ENCODE measurements at regions not wholly inside any gene's neighbourhood (a gene's known extent, or its start where the extent isn't known, plus 50 kb on each side); places are given as distances from the start of the nearest gene placed in this dataset.

GRCh38 chr1:239886266-239886665 lies 205.4 kb upstream of the FMN2 start:
- DNase-seq (ENCODE audit: low spot score): no peak

GRCh38 chr1:239888639-239889038 lies 203.0 kb upstream of the FMN2 start:
- DNase-seq (ENCODE audit: low spot score): no peak

GRCh38 chr1:239891621-239892358 lies 199.9 kb upstream of the FMN2 start:
- DNase-seq (ENCODE audit: low spot score): no peak

- no peak for DNase-seq (ENCODE audit: low spot score)
Measured at GRCh38 chr1:239892602-239893001, 199.1 kb upstream of the FMN2 start.

- DNase-seq (ENCODE audit: low spot score): no peak
Measured at GRCh38 chr1:239893127-239893731, 198.5 kb upstream of the FMN2 start.

GRCh38 chr1:239896569-239896968 lies 195.1 kb upstream of the FMN2 start:
- no peak for DNase-seq (ENCODE audit: low spot score)

GRCh38 chr1:239896980-239897379 lies 194.7 kb upstream of the FMN2 start:
- no peak for DNase-seq (ENCODE audit: low spot score)

- no peak for DNase-seq (ENCODE audit: low spot score)
Measured at GRCh38 chr1:239897458-239897857, 194.2 kb upstream of the FMN2 start.

- peak; percentile 77 for DNase-seq (ENCODE audit: low spot score)
Measured at GRCh38 chr1:239898062-239898730, 193.5 kb upstream of the FMN2 start.

- DNase-seq (ENCODE audit: low spot score): no peak
Measured at GRCh38 chr1:239899747-239900146, 191.9 kb upstream of the FMN2 start.

- no peak for DNase-seq (ENCODE audit: low spot score)
Measured at GRCh38 chr1:239906394-239906793, 185.3 kb upstream of the FMN2 start.

GRCh38 chr1:239909898-239910297 lies 181.8 kb upstream of the FMN2 start:
- no peak for DNase-seq (ENCODE audit: low spot score)

GRCh38 chr1:239912471-239912870 lies 179.2 kb upstream of the FMN2 start:
- no peak for DNase-seq (ENCODE audit: low spot score)

- DNase-seq (ENCODE audit: low spot score): no peak
Measured at GRCh38 chr1:239913141-239913585, 178.5 kb upstream of the FMN2 start.

- DNase-seq (ENCODE audit: low spot score): no peak
Measured at GRCh38 chr1:239914751-239915231, 176.9 kb upstream of the FMN2 start.

- no peak for DNase-seq (ENCODE audit: low spot score)
Measured at GRCh38 chr1:239918634-239919033, 173.0 kb upstream of the FMN2 start.

GRCh38 chr1:239920214-239920613 lies 171.5 kb upstream of the FMN2 start:
- DNase-seq (ENCODE audit: low spot score): no peak

- no peak for DNase-seq (ENCODE audit: low spot score)
Measured at GRCh38 chr1:239922778-239923522, 168.7 kb upstream of the FMN2 start.

- no peak for DNase-seq (ENCODE audit: low spot score)
Measured at GRCh38 chr1:239924741-239925350, 166.8 kb upstream of the FMN2 start.

GRCh38 chr1:239926184-239926583 lies 165.5 kb upstream of the FMN2 start:
- no peak for DNase-seq (ENCODE audit: low spot score)

GRCh38 chr1:239929317-239929716 lies 162.4 kb upstream of the FMN2 start:
- DNase-seq (ENCODE audit: low spot score): no peak

GRCh38 chr1:239930686-239931262 lies 160.9 kb upstream of the FMN2 start:
- no peak for DNase-seq (ENCODE audit: low spot score)
